ENCODE measurements at regions not wholly inside any gene's neighbourhood (a gene's known extent, or its start where the extent isn't known, plus 50 kb on each side); places are given as distances from the start of the nearest gene placed in this dataset.

DNA sequence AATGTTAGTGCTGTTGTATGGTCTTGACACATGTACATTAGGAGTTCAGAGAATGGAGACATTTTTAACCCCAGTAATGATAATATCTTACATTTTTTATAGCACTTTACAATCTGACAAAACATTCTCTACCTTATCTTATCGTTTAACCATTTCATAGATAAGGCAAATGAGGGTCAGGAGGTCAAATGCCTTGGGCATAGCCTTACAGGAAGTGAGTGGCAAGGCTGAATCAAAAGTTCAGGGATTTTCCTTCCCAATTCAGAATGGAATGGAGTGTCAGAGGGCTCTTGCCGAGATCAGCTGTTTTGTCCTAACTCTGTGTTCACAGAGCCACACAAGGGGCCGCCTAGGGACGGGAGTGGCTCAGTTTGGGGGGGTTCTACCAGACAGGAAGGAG, 57.6 kb upstream of the AK4 start:
- H2AFZ ChIP-seq (ENCODE audit: insufficient read depth, low read depth, low read length, poor library complexity, severe bottlenecking) = no peak overlapping the region
- no peak overlapping the region for H3K9ac ChIP-seq (ENCODE audit: low read length)
- DNase-seq = no peak
- Mint-ChIP-seq H3K4me3 (no peak overlapping the region), H3K4me1 (no peaks in the 10 kb centered on the region), H3K27me3 (peaks cover 20% of the 10 kb centered on the region), H3K27ac (no peak overlapping the region), H3K9me3 (ENCODE audit: insufficient read depth) (peaks cover 5% of the 10 kb centered on the region)
- ChIA-PET CTCF (no interaction called here), POLR2A (no interaction called here)
- no peaks in the 10 kb centered on the region for H3K4me1 ChIP-seq (ENCODE audit: control insufficient read depth in 2 of 2, insufficient read depth in 2 of 2, low read length in 2 of 2)
- WGBS (ENCODE audit: insufficient coverage) = 86% methylated on average over 1 of the region's 4 CpGs
- H3K9me3 ChIP-seq (ENCODE audit: control extremely low read depth in 1 of 3, control insufficient read depth in 2 of 3, insufficient read depth in 1 of 3, low read length in 2 of 3) = peaks cover 0 to 2% (median 0%) of the 10 kb centered on the region in 3 donors
- TF ChIP-seq EZH2 (IDR thresholded peaks at IDR 0.05; ENCODE audit: borderline replicate concordance, insufficient read depth, low read depth, low read length, poor library complexity, severe bottlenecking) = no peak
- TF ChIP-seq, protein P1, sequence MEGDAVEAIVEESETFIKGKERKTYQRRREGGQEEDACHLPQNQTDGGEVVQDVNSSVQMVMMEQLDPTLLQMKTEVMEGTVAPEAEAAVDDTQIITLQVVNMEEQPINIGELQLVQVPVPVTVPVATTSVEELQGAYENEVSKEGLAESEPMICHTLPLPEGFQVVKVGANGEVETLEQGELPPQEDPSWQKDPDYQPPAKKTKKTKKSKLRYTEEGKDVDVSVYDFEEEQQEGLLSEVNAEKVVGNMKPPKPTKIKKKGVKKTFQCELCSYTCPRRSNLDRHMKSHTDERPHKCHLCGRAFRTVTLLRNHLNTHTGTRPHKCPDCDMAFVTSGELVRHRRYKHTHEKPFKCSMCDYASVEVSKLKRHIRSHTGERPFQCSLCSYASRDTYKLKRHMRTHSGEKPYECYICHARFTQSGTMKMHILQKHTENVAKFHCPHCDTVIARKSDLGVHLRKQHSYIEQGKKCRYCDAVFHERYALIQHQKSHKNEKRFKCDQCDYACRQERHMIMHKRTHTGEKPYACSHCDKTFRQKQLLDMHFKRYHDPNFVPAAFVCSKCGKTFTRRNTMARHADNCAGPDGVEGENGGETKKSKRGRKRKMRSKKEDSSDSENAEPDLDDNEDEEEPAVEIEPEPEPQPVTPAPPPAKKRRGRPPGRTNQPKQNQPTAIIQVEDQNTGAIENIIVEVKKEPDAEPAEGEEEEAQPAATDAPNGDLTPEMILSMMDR (IDR thresholded peaks at IDR 0.05) = no peak
- H3K27me3 ChIP-seq (replicated peaks in 1 of 4; ENCODE audit: control extremely low read depth in 1 of 4, control insufficient read depth in 3 of 4, insufficient read depth in 4 of 4, low read length in 3 of 4) = peaks cover 0 to 2% (median 0%) of the 10 kb centered on the region in 4 experiments
- ATAC-seq (ENCODE audit: low read depth) = no peak
- H3K4me2 ChIP-seq (replicated peaks; ENCODE audit: low read depth, low read length, poor library complexity, severe bottlenecking) = no peak overlapping the region
- no peaks in the 10 kb centered on the region for H4K20me1 ChIP-seq (ENCODE audit: control insufficient read depth, insufficient read depth, low read length, poor library complexity, severe bottlenecking)
- intact Hi-C loops (cut with micrococcal nuclease) = no loop called here
- H3K79me2 ChIP-seq (ENCODE audit: control insufficient read depth, insufficient read depth, low read length) = no peaks in the 10 kb centered on the region
- no peaks in the 10 kb centered on the region for H3K36me3 ChIP-seq (replicated peaks in 1 of 2; ENCODE audit: control extremely low read depth in 1 of 2, control insufficient read depth in 1 of 2, extremely low read depth in 1 of 2, insufficient read depth in 2 of 2, low read length in 1 of 2)
- H3K4me3 ChIP-seq (ENCODE audit: control extremely low read depth in 1 of 5, extremely low read depth in 1 of 5, insufficient read depth in 1 of 5, low read depth in 2 of 5, low read length in 4 of 5) = no peak overlapping the region
- no peak overlapping the region for H3K27ac ChIP-seq (ENCODE audit: low read length in 2 of 2)

DNA sequence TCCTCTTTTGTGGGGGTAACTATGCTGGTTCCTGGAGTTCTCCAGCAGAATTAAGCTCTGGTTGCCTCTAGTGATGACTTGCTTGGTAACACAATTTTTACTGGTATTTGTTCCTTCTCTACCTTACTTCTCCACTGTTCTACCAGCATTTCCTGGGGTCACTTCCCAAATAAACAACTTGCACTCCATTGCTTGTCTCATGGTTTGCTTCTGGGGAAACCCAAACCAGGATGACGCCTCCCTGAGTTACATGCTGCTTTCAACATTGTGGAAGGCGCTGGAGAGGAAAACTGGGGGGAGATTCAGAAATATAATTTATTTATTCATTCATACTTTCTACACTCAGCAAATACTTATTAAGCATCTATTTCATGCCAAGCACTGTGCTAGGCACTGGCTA, 55.3 kb upstream of the AK4 start:
- no peak overlapping the region for H3K4me3 ChIP-seq (ENCODE audit: control extremely low read depth in 1 of 5, extremely low read depth in 1 of 5, insufficient read depth in 1 of 5, low read depth in 2 of 5, low read length in 4 of 5)
- H3K4me1 ChIP-seq (ENCODE audit: control insufficient read depth in 2 of 2, insufficient read depth in 2 of 2, low read length in 2 of 2) = no peaks in the 10 kb centered on the region
- Mint-ChIP-seq H3K4me3 (no peak overlapping the region), H3K9me3 (ENCODE audit: insufficient read depth) (no peaks in the 10 kb centered on the region), H3K27ac (no peak overlapping the region), H3K4me1 (no peaks in the 10 kb centered on the region), H3K27me3 (peaks cover 11% of the 10 kb centered on the region)
- no peaks in the 10 kb centered on the region for H3K79me2 ChIP-seq (ENCODE audit: control insufficient read depth, insufficient read depth, low read length)
- H3K27ac ChIP-seq (ENCODE audit: low read length in 2 of 2) = no peak overlapping the region
- H3K27me3 ChIP-seq (replicated peaks in 1 of 4; ENCODE audit: control extremely low read depth in 1 of 4, control insufficient read depth in 3 of 4, insufficient read depth in 4 of 4, low read length in 3 of 4) = peaks cover 0 to 2% (median 0%) of the 10 kb centered on the region in 4 experiments
- no peaks in the 10 kb centered on the region for H3K36me3 ChIP-seq (replicated peaks in 1 of 2; ENCODE audit: control extremely low read depth in 1 of 2, control insufficient read depth in 1 of 2, extremely low read depth in 1 of 2, insufficient read depth in 2 of 2, low read length in 1 of 2)
- TF ChIP-seq, protein P1 (IDR thresholded peaks at IDR 0.05) = no peak
- no peak for TF ChIP-seq EZH2 (IDR thresholded peaks at IDR 0.05; ENCODE audit: borderline replicate concordance, insufficient read depth, low read depth, low read length, poor library complexity, severe bottlenecking)
- H2AFZ ChIP-seq (ENCODE audit: insufficient read depth, low read depth, low read length, poor library complexity, severe bottlenecking) = no peak overlapping the region
- no peak for DNase-seq
- POLR2A ChIA-PET = no interaction called here
- H4K20me1 ChIP-seq (ENCODE audit: control insufficient read depth, insufficient read depth, low read length, poor library complexity, severe bottlenecking) = no peaks in the 10 kb centered on the region
- intact Hi-C loops (cut with micrococcal nuclease) = no loop called here
- peaks cover 0 to 2% (median 0%) of the 10 kb centered on the region in 3 donors for H3K9me3 ChIP-seq (ENCODE audit: control extremely low read depth in 1 of 3, control insufficient read depth in 2 of 3, insufficient read depth in 1 of 3, low read length in 2 of 3)
- CTCF ChIA-PET = no interaction called here
- no CpG with 5 or more reads among the region's 2 CpGs for WGBS (ENCODE audit: insufficient coverage)
- no peak overlapping the region for H3K9ac ChIP-seq (ENCODE audit: low read length)
- no peak for ATAC-seq (ENCODE audit: low read depth)
- no peak overlapping the region for H3K4me2 ChIP-seq (replicated peaks; ENCODE audit: low read depth, low read length, poor library complexity, severe bottlenecking)
